ENCODE measurements at regions not wholly inside any gene's neighbourhood (a gene's known extent, or its start where the extent isn't known, plus 50 kb on each side); places are given as distances from the start of the nearest gene placed in this dataset.

GRCh38 chr6:87897013-87897412 lies 150.6 kb upstream of the SPACA1 start:
- dilution Hi-C loops (cut with MboI; ENCODE audit: extremely low pct_ligation_motif_present, low sequenced_read_pairs) = no loop called here
- no peak overlapping the region for H3K4me2 ChIP-seq (ENCODE audit: insufficient read depth, low read length)
- DNase-seq (ENCODE audit: low read depth, low spot score) (no peak), FAIRE-seq (no peak)
- no TSS peak for BruUV-seq (replicated peaks)
- H4K20me1 ChIP-seq (replicated peaks; ENCODE audit: control insufficient read depth, extremely low read depth, insufficient read depth, low read length) = no peaks in the 10 kb centered on the region
- ChIA-PET CTCF (interaction anchor here (1.1 to 1.8 kb wide), 2 partner anchors 33 to 596 kb away, joined by 3 to 4 read pairs; no protein-coding TSS in a partner anchor), POLR2A (no interaction called here)
- no peak overlapping the region for H3K27ac ChIP-seq (ENCODE audit: insufficient read depth, low read depth, low read length)
- TF ChIP-seq FOS (IDR thresholded peaks at IDR 0.05; ENCODE audit: borderline replicate concordance, insufficient read depth, low read length) = no peak
- no peak for TF ChIP-seq JUN (IDR thresholded peaks at IDR 0.05; ENCODE audit: borderline replicate concordance, insufficient read depth, insufficient read length, low read depth)
- TF ChIP-seq CTCF (IDR thresholded peaks at IDR 0.05; ENCODE audit: extremely low read depth in 1 of 2, insufficient read depth in 1 of 2, low read depth in 1 of 2, low read length in 2 of 2) = no peak
- no peak for TF ChIP-seq EZH2 (IDR thresholded peaks at IDR 0.05; ENCODE audit: borderline replicate concordance, low read depth, low read length, severe bottlenecking)
- no peak for TF ChIP-seq MAX (IDR thresholded peaks at IDR 0.05; ENCODE audit: insufficient read depth, insufficient read length)
- no peak for TF ChIP-seq GATA2 (IDR thresholded peaks at IDR 0.05; ENCODE audit: insufficient read depth, insufficient read length, low read depth, low read length)
- no peak for TF ChIP-seq MYC (IDR thresholded peaks at IDR 0.05; ENCODE audit: low read depth, low read length)
- no peak for TF ChIP-seq POLR2AphosphoS5 (IDR thresholded peaks at IDR 0.05; ENCODE audit: insufficient read depth, low read depth, low read length)
- TF ChIP-seq POLR2A (IDR thresholded peaks at IDR 0.05; ENCODE audit: low read depth, low read length) = no peak
- no peaks in the 10 kb centered on the region for H3K27me3 ChIP-seq (ENCODE audit: control insufficient read depth in 2 of 2, insufficient read depth in 2 of 2, low read length in 2 of 2)
- H2AFZ ChIP-seq (ENCODE audit: low read depth, low read length) = no peak overlapping the region
- no peaks in the 10 kb centered on the region for H3K4me1 ChIP-seq (ENCODE audit: control insufficient read depth, extremely low read depth, insufficient read depth, low read length)
- no peaks in the 10 kb centered on the region for H3K79me2 ChIP-seq (ENCODE audit: control insufficient read depth, insufficient read depth, low read length)
- no peaks in the 10 kb centered on the region for H3K9me1 ChIP-seq (replicated peaks; ENCODE audit: control insufficient read depth, extremely low read depth, insufficient read depth, low read length)
- H3K9me3 ChIP-seq (replicated peaks; ENCODE audit: control insufficient read depth, insufficient read depth, low read length) = no peaks in the 10 kb centered on the region
- no peak overlapping the region for H3K4me3 ChIP-seq (replicated peaks in 1 of 3; ENCODE audit: insufficient read depth in 1 of 3, low read depth in 1 of 3, low read length in 3 of 3)
- intact Hi-C loops (cut with micrococcal nuclease) = no loop called here
- no peak overlapping the region for H3K9ac ChIP-seq (replicated peaks; ENCODE audit: extremely low read depth, insufficient read depth, low read length)
- no peaks in the 10 kb centered on the region for H3K36me3 ChIP-seq (ENCODE audit: control insufficient read depth in 2 of 2, extremely low read depth in 1 of 2, insufficient read depth in 2 of 2, low read length in 2 of 2)
